ENCODE measurements at regions not wholly inside any gene's neighbourhood (a gene's known extent, or its start where the extent isn't known, plus 50 kb on each side); places are given as distances from the start of the nearest gene placed in this dataset.
A peak's percentile ranks its signal among the peaks of the same experiment; 100 is the strongest.

- no peaks in the 10 kb centered on the region for H3K27me3 Mint-ChIP-seq (ENCODE audit: unreplicated experiment)
- BruUV-seq (replicated peaks), result no TSS peak
- peak overlapping the region; percentile 91 for H3K27ac Mint-ChIP-seq (ENCODE audit: unreplicated experiment)
- H3K4me1 Mint-ChIP-seq (ENCODE audit: low read depth, unreplicated experiment), result peaks cover 45% of the 10 kb centered on the region
- intact Hi-C loops (cut with micrococcal nuclease; ENCODE audit: unreplicated experiment), result loop anchor here (5.0 kb wide), 2 partner anchors 52 to 63 kb away; partner anchors contain the start of gene ARHGAP35
- CTCF ChIA-PET, result interaction anchor here (0.7 to 3.2 kb wide), 15 partner anchors 12 to 189 kb away, joined by 3 to 16 read pairs (median 5); partner anchors contain the start of gene ZC3H4
- peak; percentile 50 for DNase-seq
- no peaks in the 10 kb centered on the region for H3K9me3 Mint-ChIP-seq (ENCODE audit: low read depth, unreplicated experiment)
- TF ChIP-seq CTCF (IDR thresholded peaks at IDR 0.05; ENCODE audit: unreplicated experiment), result no peak
- H3K36me3 Mint-ChIP-seq (ENCODE audit: insufficient read depth, unreplicated experiment), result peaks cover 27% of the 10 kb centered on the region
- H3K4me3 Mint-ChIP-seq (ENCODE audit: low read depth, unreplicated experiment), result peak overlapping the region; percentile 67
Measured at GRCh38 chr19:46924874-46925547, 64.2 kb downstream of the ARHGAP35 start.

GRCh38 chr19:46925548-46925950, 64.8 kb downstream of the ARHGAP35 start:
- Mint-ChIP-seq H3K4me1 (ENCODE audit: low read depth, unreplicated experiment) (peaks cover 45% of the 10 kb centered on the region), H3K27ac (ENCODE audit: unreplicated experiment) (peak overlapping the region; percentile 91), H3K36me3 (ENCODE audit: insufficient read depth, unreplicated experiment) (peaks cover 27% of the 10 kb centered on the region), H3K4me3 (ENCODE audit: low read depth, unreplicated experiment) (peak overlapping the region; percentile 67), H3K9me3 (ENCODE audit: low read depth, unreplicated experiment) (no peaks in the 10 kb centered on the region), H3K27me3 (ENCODE audit: unreplicated experiment) (no peaks in the 10 kb centered on the region)
- BruUV-seq (replicated peaks), result no TSS peak
- DNase-seq, result peak; percentile 70
- intact Hi-C loops (cut with micrococcal nuclease; ENCODE audit: unreplicated experiment), result loop anchor here (5.0 kb wide), 2 partner anchors 52 to 63 kb away; partner anchors contain the start of gene ARHGAP35
- TF ChIP-seq CTCF (IDR thresholded peaks at IDR 0.05; ENCODE audit: unreplicated experiment), result no peak
- CTCF ChIA-PET, result interaction anchor here (0.6 to 3.2 kb wide), 16 partner anchors 12 to 530 kb away, joined by 3 to 16 read pairs (median 4); partner anchors contain the start of gene ZC3H4

DNA sequence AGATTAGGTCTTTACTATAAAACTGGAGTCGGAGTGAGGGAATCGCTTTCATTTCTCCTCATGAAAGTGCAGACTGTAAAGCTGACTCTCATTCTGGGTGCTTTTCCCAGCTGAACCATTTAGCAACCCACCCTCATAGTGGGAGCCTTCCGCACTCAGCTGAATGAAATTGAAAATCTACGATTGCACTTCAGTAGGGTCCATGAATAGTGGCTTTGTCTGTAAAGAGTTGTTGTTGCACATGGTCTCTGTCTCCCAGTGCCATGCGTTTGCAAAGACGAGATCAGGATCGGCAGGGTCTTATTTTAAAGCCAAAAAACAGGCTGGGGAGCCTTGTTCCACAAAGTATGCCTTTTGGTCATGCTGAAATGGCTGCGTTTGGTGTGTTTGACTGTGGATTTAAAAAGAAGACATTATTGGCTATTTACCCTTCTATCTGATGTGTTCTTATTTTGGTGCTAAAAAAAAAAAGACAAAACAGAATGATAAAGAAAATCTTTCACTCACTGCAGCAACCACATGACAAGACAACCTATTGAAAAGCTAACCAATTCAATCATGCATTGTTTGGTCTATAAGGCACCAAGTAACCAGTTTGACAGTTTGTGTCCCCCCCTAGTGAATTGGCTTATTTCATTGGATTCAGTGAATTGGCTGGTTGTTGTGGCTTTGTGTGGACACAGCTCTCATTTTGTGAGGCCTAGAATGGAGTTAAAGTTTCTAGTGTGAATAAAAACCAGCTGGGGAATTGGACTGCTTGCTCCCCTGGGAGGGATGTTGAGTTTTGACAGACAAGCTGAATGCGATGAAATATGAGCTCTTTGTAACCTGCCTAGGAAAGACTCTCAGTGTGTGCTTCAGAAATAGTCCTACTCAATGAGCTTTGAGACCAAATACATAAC, 65.6 kb downstream of the ARHGAP35 start:
- peak overlapping the region; percentile 91 for H3K27ac Mint-ChIP-seq (ENCODE audit: unreplicated experiment)
- no peak for DNase-seq
- H3K27me3 Mint-ChIP-seq (ENCODE audit: unreplicated experiment), result no peaks in the 10 kb centered on the region
- CTCF ChIA-PET, result interaction anchor here (0.6 to 3.2 kb wide), 20 partner anchors 13 to 531 kb away, joined by 3 to 16 read pairs (median 3); partner anchors contain the start of gene AP2S1
- H3K9me3 Mint-ChIP-seq (ENCODE audit: low read depth, unreplicated experiment), result no peaks in the 10 kb centered on the region
- intact Hi-C loops (cut with micrococcal nuclease; ENCODE audit: unreplicated experiment), result loop anchor here (5.0 kb wide), 2 partner anchors 51 to 64 kb away; partner anchors contain the start of gene ARHGAP35
- peak overlapping the region; percentile 67 for H3K4me3 Mint-ChIP-seq (ENCODE audit: low read depth, unreplicated experiment)
- no TSS peak for BruUV-seq (replicated peaks)
- H3K4me1 Mint-ChIP-seq (ENCODE audit: low read depth, unreplicated experiment), result peaks cover 45% of the 10 kb centered on the region
- no peak for TF ChIP-seq CTCF (IDR thresholded peaks at IDR 0.05; ENCODE audit: unreplicated experiment)
- H3K36me3 Mint-ChIP-seq (ENCODE audit: insufficient read depth, unreplicated experiment), result peaks cover 24% of the 10 kb centered on the region

GRCh38 chr19:46927106-46927505, 66.3 kb downstream of the ARHGAP35 start:
- intact Hi-C loops (cut with micrococcal nuclease; ENCODE audit: unreplicated experiment), result loop anchor here (5.0 kb wide), 2 partner anchors 50 to 65 kb away; partner anchors contain the start of gene ARHGAP35
- CTCF ChIA-PET, result interaction anchor here (0.5 to 3.2 kb wide), 8 partner anchors 14 to 71 kb away, joined by 3 to 15 read pairs (median 4); no protein-coding TSS in a partner anchor
- no peak for DNase-seq
- no TSS peak for BruUV-seq (replicated peaks)
- Mint-ChIP-seq H3K4me1 (ENCODE audit: low read depth, unreplicated experiment) (peaks cover 46% of the 10 kb centered on the region), H3K27me3 (ENCODE audit: unreplicated experiment) (no peaks in the 10 kb centered on the region), H3K36me3 (ENCODE audit: insufficient read depth, unreplicated experiment) (peaks cover 23% of the 10 kb centered on the region), H3K9me3 (ENCODE audit: low read depth, unreplicated experiment) (no peaks in the 10 kb centered on the region), H3K4me3 (ENCODE audit: low read depth, unreplicated experiment) (peak overlapping the region; percentile 67), H3K27ac (ENCODE audit: unreplicated experiment) (peak overlapping the region; percentile 91)
- no peak for TF ChIP-seq CTCF (IDR thresholded peaks at IDR 0.05; ENCODE audit: unreplicated experiment)

Data from Calu3 (cell line).